WTC11 (cell line): ENCODE measurements at regions not wholly inside any gene's neighbourhood (a gene's known extent, or its start where the extent isn't known, plus 50 kb on each side); places are given as distances from the start of the nearest gene placed in this dataset.

Source experiments
- ATF2 ChIP-seq: sonication (generic); formaldehyde crosslinking; IDR thresholded peaks from 2 replicates; pipeline ENCODE4 v1.8.1; 2022; ENCODE audit warnings: low read depth, missing genetic modification reagents, borderline replicate concordance
- ATF3 ChIP-seq: sonication (generic); formaldehyde crosslinking; conservative IDR thresholded peaks from 2 replicates; pipeline ENCODE4 v1.8.1; 2022; ENCODE audit warnings: mild to moderate bottlenecking, missing genetic modification reagents
- CBFB ChIP-seq: sonication (generic); formaldehyde crosslinking; IDR thresholded peaks from 2 replicates; pipeline ENCODE4 v1.8.1; 2022; ENCODE audit warnings: mild to moderate bottlenecking, low read depth, missing genetic modification reagents
- CTCF ChIP-seq: fragments of 200-600 bp; IDR thresholded peaks from 2 replicates; pipeline ENCODE4 v1.8.0; 2022; ENCODE audit warnings: antibody characterized with exemption
- JUN ChIP-seq: sonication (generic); formaldehyde crosslinking; IDR thresholded peaks from 2 replicates; pipeline ENCODE4 v1.8.0; 2023; ENCODE audit warnings: mild to moderate bottlenecking, missing genetic modification reagents
- MAX ChIP-seq: sonication (generic); formaldehyde crosslinking; IDR thresholded peaks from 2 replicates; pipeline ENCODE4 v1.8.0; 2022; ENCODE audit warnings: mild to moderate bottlenecking, missing genetic modification reagents
- PREB ChIP-seq: sonication (generic); formaldehyde crosslinking; IDR thresholded peaks from 2 replicates; pipeline ENCODE4 v1.8.1; 2022; ENCODE audit warnings: mild to moderate bottlenecking, missing genetic modification reagents, moderate library complexity, borderline replicate concordance
- PRRX2 ChIP-seq: fragments of 250-450 bp; sonication (Bioruptor Pico); IDR thresholded peaks from 2 replicates; pipeline ENCODE4 v1.8.0; 2021; ENCODE audit warnings: mild to moderate bottlenecking
- SMAD4 ChIP-seq: sonication (generic); formaldehyde crosslinking; IDR thresholded peaks from 2 replicates; pipeline ENCODE4 v1.8.0; 2022; ENCODE audit warnings: mild to moderate bottlenecking, missing genetic modification reagents
- TCF7 ChIP-seq: sonication (generic); formaldehyde crosslinking; IDR thresholded peaks from 2 replicates; pipeline ENCODE4 v1.8.0; 2022; ENCODE audit warnings: mild to moderate bottlenecking, low read depth, missing genetic modification reagents, moderate library complexity
- TP53 ChIP-seq: sonication (generic); formaldehyde crosslinking; IDR thresholded peaks from 2 replicates; pipeline ENCODE4 v1.8.1; 2023; ENCODE audit warnings: mild to moderate bottlenecking, missing genetic modification reagents
- ZNF281 ChIP-seq: sonication (generic); formaldehyde crosslinking; IDR thresholded peaks from 2 replicates; pipeline ENCODE4 v1.8.0; 2023; ENCODE audit warnings: mild to moderate bottlenecking, missing genetic modification reagents
- ZNF425 ChIP-seq: fragments of 250-450 bp; sonication (Bioruptor Pico); conservative IDR thresholded peaks from 2 replicates; pipeline ENCODE4 v1.9.0; 2021; ENCODE audit warnings: mild to moderate bottlenecking

GRCh38 chr13:53276265-53276664 lies 247.7 kb downstream of the OLFM4 start:
- TF ChIP-seq CTCF (no peak), SMAD4 (CRISPR knock-in tag) (no peak), PRRX2 (CRISPR knock-in tag) (no peak), ZNF425 (CRISPR knock-in tag) (no peak), TCF7 (CRISPR knock-in tag) (no peak), JUN (no peak), CBFB (no peak), MAX (CRISPR knock-in tag) (no peak), PREB (CRISPR knock-in tag) (no peak), ATF3 (CRISPR knock-in tag) (no peak), ATF2 (CRISPR knock-in tag) (no peak), TP53 (CRISPR knock-in tag) (no peak), ZNF281 (no peak)
